Suprapubic skin (tissue), 4 donors: ENCODE measurements at regions not wholly inside any gene's neighbourhood (a gene's known extent, or its start where the extent isn't known, plus 50 kb on each side); places are given as distances from the start of the nearest gene placed in this dataset.
A peak's percentile ranks its signal among the peaks of the same experiment; 100 is the strongest.

Source experiments
- DNase-seq, 2 donors: peaks; one replicate each; pipeline ENCODE4 v3.0.0-alpha.2; 2019; ENCODE audit warnings: low spot score in 2 of 2
- H3K27ac ChIP-seq: fragments of 200-600 bp; sonication (generic); one replicate; pipeline ENCODE4 v1.5.1; 2019
- H3K27me3 ChIP-seq: fragments of 200-600 bp; sonication (generic); one replicate; pipeline ENCODE4 v1.5.1; 2019
- H3K36me3 ChIP-seq: fragments of 200-600 bp; sonication (generic); one replicate; pipeline ENCODE4 v1.5.1; 2019
- H3K4me1 ChIP-seq: fragments of 200-600 bp; sonication (generic); one replicate; pipeline ENCODE4 v1.5.1; 2019
- H3K4me3 ChIP-seq: fragments of 200-600 bp; sonication (generic); one replicate; pipeline ENCODE4 v1.5.1; 2019; ENCODE audit warnings: mild to moderate bottlenecking
- H3K9me3 ChIP-seq: fragments of 200-600 bp; sonication (generic); one replicate; pipeline ENCODE4 v1.5.1; 2019
- CTCF ChIP-seq, 2 donors: fragments of 200-600 bp in 1 of 2; fragments of 450-650 bp in 1 of 2; sonication (generic) in 1 of 2; IDR thresholded peaks; one replicate each; pipeline ENCODE4 v1.5.1; 2016 to 2019; ENCODE audit warnings: antibody characterized with exemption in 2 of 2, mild to moderate bottlenecking in 1 of 2, moderate library complexity in 1 of 2
- EP300 ChIP-seq: sonication (generic); formaldehyde crosslinking; IDR thresholded peaks from one replicate; pipeline ENCODE4 v1.6.1; 2017; ENCODE audit warnings: antibody characterized with exemption
- POLR2A ChIP-seq, 2 donors: fragments of 450-650 bp; IDR thresholded peaks; one replicate each; pipeline ENCODE4 v1.6.1; 2017; ENCODE audit warnings: antibody characterized with exemption in 2 of 2, mild to moderate bottlenecking in 2 of 2, moderate library complexity in 2 of 2
- POLR2AphosphoS5 ChIP-seq, 3 donors: sonication (generic); formaldehyde crosslinking; IDR thresholded peaks; one replicate each; pipeline ENCODE4 v1.6.1; 2017; ENCODE audit warnings: antibody characterized with exemption in 3 of 3
- WGBS: methylation state at CpG from one replicate; pipeline ENCODE4 v1.1.5; 2018; 5-methylcytosine and 5-hydroxymethylcytosine counted together

- no peak overlapping the region for H3K27ac ChIP-seq
- H3K4me3 ChIP-seq, result no peak overlapping the region
- H3K27me3 ChIP-seq, result peaks cover 60% of the 10 kb centered on the region
- DNase-seq, result no peak
- H3K36me3 ChIP-seq, result no peaks in the 10 kb centered on the region
- WGBS, result 87% methylated on average over 5 of the region's 5 CpGs
- H3K9me3 ChIP-seq, result no peaks in the 10 kb centered on the region
- no peak for TF ChIP-seq CTCF (IDR thresholded peaks at IDR 0.05)
- no peak for TF ChIP-seq EP300
- TF ChIP-seq POLR2AphosphoS5 (IDR thresholded peaks at IDR 0.05), result no peak
- no peak for TF ChIP-seq POLR2A (IDR thresholded peaks at IDR 0.05)
- H3K4me1 ChIP-seq, result peaks cover 25% of the 10 kb centered on the region
These were observed 63.6 kb downstream of the TMEM174 start for GRCh38 chr5:73236541-73237128.

GRCh38 chr5:73234204-73234555, 61.2 kb downstream of the TMEM174 start:
- TF ChIP-seq CTCF (IDR thresholded peaks at IDR 0.05) (no peak), POLR2A (IDR thresholded peaks at IDR 0.05) (no peak)
- Histone ChIP-seq H3K27ac (no peak overlapping the region), H3K27me3 (peaks cover 59% of the 10 kb centered on the region), H3K9me3 (no peaks in the 10 kb centered on the region), H3K4me1 (peaks cover 25% of the 10 kb centered on the region), H3K4me3 (peak overlapping the region; percentile 42), H3K36me3 (no peaks in the 10 kb centered on the region)
- DNase-seq, result no peak
- WGBS, result 30% methylated on average over 15 of the region's 15 CpGs

- H3K4me1 ChIP-seq, result peaks cover 25% of the 10 kb centered on the region
- TF ChIP-seq EP300 (no peak), CTCF (IDR thresholded peaks at IDR 0.05) (no peak), POLR2AphosphoS5 (IDR thresholded peaks at IDR 0.05) (no peak), POLR2A (IDR thresholded peaks at IDR 0.05) (no peak)
- peak overlapping the region; percentile 42 for H3K4me3 ChIP-seq
- H3K9me3 ChIP-seq, result no peaks in the 10 kb centered on the region
- DNase-seq, result no peak
- H3K36me3 ChIP-seq, result no peaks in the 10 kb centered on the region
- H3K27ac ChIP-seq, result no peak overlapping the region
- WGBS, result 20% methylated on average over 27 of the region's 64 CpGs
- H3K27me3 ChIP-seq, result peaks cover 54% of the 10 kb centered on the region
These were observed 60.6 kb downstream of the TMEM174 start for GRCh38 chr5:73233461-73234203.

GRCh38 chr5:73233053-73233460, 60.1 kb downstream of the TMEM174 start:
- Histone ChIP-seq H3K4me3 (peak overlapping the region; percentile 42), H3K9me3 (no peaks in the 10 kb centered on the region), H3K4me1 (peaks cover 25% of the 10 kb centered on the region), H3K36me3 (no peaks in the 10 kb centered on the region), H3K27ac (no peak overlapping the region), H3K27me3 (peaks cover 54% of the 10 kb centered on the region)
- TF ChIP-seq EP300, result no peak
- no peak for TF ChIP-seq POLR2AphosphoS5 (IDR thresholded peaks at IDR 0.05)
- TF ChIP-seq CTCF (IDR thresholded peaks at IDR 0.05), result no peak
- no peak for TF ChIP-seq POLR2A (IDR thresholded peaks at IDR 0.05)
- no peak for DNase-seq
- 42% methylated on average over 5 of the region's 17 CpGs for WGBS

- no peak overlapping the region for H3K4me3 ChIP-seq
- H3K9me3 ChIP-seq, result no peaks in the 10 kb centered on the region
- H3K27ac ChIP-seq, result no peak overlapping the region
- WGBS, result 65% methylated on average over 39 of the region's 39 CpGs
- no peaks in the 10 kb centered on the region for H3K36me3 ChIP-seq
- DNase-seq, result no peak
- no peak for TF ChIP-seq POLR2AphosphoS5 (IDR thresholded peaks at IDR 0.05)
- no peak for TF ChIP-seq POLR2A (IDR thresholded peaks at IDR 0.05)
- TF ChIP-seq CTCF (IDR thresholded peaks at IDR 0.05), result no peak
- TF ChIP-seq EP300, result no peak
- H3K4me1 ChIP-seq, result peaks cover 25% of the 10 kb centered on the region
- H3K27me3 ChIP-seq, result peaks cover 60% of the 10 kb centered on the region
These were observed 59.5 kb downstream of the TMEM174 start for GRCh38 chr5:73232266-73233041.
